ENCODE measurements at regions not wholly inside any gene's neighbourhood (a gene's known extent, or its start where the extent isn't known, plus 50 kb on each side); places are given as distances from the start of the nearest gene placed in this dataset.

DNA sequence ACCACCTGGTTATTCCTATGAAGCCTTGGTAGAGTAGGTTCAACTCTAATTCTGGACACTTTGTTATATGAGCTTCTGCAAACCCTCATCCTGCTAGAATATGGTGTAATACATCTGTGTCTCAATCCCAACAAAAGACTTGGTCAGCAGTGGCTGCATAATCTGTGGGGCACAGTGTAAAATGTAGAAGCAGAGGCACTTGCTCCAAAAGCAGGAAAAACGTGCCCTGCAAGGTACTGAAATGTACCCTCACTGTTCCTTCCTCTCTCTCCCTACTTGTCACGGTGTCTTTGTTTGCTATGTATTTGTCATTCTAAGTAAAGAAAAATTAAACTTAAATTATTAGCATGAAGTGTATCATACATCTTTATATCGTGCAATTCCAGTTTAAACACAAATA lies 267.9 kb downstream of the BCL11B start:
- no peak for DNase-seq (ENCODE audit: extremely low spot score)
- 50% methylated on average over 3 of the region's 3 CpGs for WGBS
- Histone ChIP-seq H3K4me3 (no peak overlapping the region), H3K36me3 (no peaks in the 10 kb centered on the region), H3K9me3 (no peaks in the 10 kb centered on the region), H3K4me1 (no peaks in the 10 kb centered on the region), H3K27ac (replicated peaks in 1 of 4) (no peak overlapping the region), H3K27me3 (peaks cover 0 to 7% (median 0%) of the 10 kb centered on the region in 4 donors)
- TF ChIP-seq POLR2AphosphoS5 (IDR thresholded peaks at IDR 0.05): no peak
- no peak for TF ChIP-seq POLR2A (IDR thresholded peaks at IDR 0.05; ENCODE audit: low read depth)
- TF ChIP-seq, protein P1, sequence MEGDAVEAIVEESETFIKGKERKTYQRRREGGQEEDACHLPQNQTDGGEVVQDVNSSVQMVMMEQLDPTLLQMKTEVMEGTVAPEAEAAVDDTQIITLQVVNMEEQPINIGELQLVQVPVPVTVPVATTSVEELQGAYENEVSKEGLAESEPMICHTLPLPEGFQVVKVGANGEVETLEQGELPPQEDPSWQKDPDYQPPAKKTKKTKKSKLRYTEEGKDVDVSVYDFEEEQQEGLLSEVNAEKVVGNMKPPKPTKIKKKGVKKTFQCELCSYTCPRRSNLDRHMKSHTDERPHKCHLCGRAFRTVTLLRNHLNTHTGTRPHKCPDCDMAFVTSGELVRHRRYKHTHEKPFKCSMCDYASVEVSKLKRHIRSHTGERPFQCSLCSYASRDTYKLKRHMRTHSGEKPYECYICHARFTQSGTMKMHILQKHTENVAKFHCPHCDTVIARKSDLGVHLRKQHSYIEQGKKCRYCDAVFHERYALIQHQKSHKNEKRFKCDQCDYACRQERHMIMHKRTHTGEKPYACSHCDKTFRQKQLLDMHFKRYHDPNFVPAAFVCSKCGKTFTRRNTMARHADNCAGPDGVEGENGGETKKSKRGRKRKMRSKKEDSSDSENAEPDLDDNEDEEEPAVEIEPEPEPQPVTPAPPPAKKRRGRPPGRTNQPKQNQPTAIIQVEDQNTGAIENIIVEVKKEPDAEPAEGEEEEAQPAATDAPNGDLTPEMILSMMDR (IDR thresholded peaks at IDR 0.05): no peak
- no peak for TF ChIP-seq EP300 (IDR thresholded peaks at IDR 0.05)
- intact Hi-C loops (cut with DNase I): no loop called here

DNA sequence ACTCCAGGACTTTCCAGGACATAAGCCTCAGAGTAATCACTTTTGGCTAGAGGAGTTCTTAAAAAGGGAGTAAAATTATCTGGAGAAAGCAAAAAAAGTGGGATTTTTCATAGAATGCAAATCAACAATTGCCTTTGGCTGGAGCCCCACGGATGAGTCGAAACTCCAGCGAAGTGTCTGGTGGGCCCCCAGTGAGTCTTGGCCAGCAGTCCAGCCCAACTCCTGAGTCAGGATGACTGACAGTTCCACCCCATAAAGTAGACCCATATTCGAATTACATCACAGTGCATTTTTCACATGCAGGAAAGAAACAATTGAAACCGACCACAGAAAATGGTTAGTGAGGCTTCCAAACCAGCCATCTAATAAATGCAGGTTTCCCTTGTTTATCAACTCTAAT lies 265.7 kb downstream of the BCL11B start:
- DNase-seq (ENCODE audit: extremely low spot score): no peak
- intact Hi-C loops (cut with DNase I): no loop called here
- Histone ChIP-seq H3K27ac (replicated peaks in 1 of 4) (no peak overlapping the region), H3K4me1 (no peaks in the 10 kb centered on the region), H3K4me3 (no peak overlapping the region), H3K27me3 (peaks cover 0 to 7% (median 0%) of the 10 kb centered on the region in 4 donors), H3K9me3 (no peaks in the 10 kb centered on the region), H3K36me3 (no peaks in the 10 kb centered on the region)
- no peak for TF ChIP-seq POLR2AphosphoS5 (IDR thresholded peaks at IDR 0.05)
- TF ChIP-seq POLR2A (IDR thresholded peaks at IDR 0.05; ENCODE audit: low read depth): no peak
- WGBS: 75% methylated on average over 5 of the region's 5 CpGs

DNA sequence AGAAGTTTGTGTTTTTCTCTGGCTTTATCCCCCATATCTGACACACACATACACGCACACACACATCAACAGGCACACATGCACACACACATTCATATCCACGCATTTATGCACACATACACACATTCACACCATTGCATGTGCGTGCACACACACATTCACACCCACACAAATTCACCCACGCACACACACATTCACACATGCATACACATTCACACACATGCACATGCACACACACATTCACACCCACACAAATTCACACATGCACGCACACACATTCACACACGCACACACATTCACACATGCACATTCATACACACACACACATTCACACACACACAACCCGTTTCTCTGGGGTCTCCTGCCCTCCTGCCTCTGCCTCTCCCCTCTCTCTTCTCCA lies 264.2 kb downstream of the BCL11B start:
- no peaks in the 10 kb centered on the region for H3K36me3 ChIP-seq
- no peak for DNase-seq (ENCODE audit: extremely low spot score)
- no peaks in the 10 kb centered on the region for H3K4me1 ChIP-seq
- H3K27me3 ChIP-seq: peaks cover 0 to 7% (median 0%) of the 10 kb centered on the region in 4 donors
- intact Hi-C loops (cut with DNase I): no loop called here
- 94% methylated on average over 7 of the region's 7 CpGs for WGBS
- no peaks in the 10 kb centered on the region for H3K9me3 ChIP-seq
- TF ChIP-seq POLR2AphosphoS5 (IDR thresholded peaks at IDR 0.05): no peak
- no peak overlapping the region for H3K4me3 ChIP-seq
- H3K27ac ChIP-seq (replicated peaks in 1 of 4): no peak overlapping the region

DNA sequence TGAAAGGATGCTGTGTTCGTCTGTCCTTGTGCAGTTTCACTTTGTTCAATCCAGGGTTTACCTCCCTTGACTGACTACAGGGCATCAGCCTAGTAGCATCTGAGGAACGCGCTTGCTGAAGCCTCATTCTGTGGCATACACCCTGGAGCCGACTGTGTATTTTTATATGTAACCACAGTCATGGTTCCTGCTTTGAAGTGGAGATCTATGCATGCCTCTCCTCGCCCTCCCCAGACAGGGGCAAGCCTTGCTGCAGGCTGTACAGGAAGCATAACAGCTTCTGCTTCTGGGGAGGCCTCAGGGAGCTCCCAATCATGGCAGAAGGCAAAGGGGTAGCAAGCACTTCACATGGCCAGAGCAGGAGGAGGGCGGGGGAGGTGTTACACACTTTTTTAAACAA lies 262.1 kb downstream of the BCL11B start:
- Histone ChIP-seq H3K36me3 (no peaks in the 10 kb centered on the region), H3K4me1 (no peaks in the 10 kb centered on the region), H3K4me3 (no peak overlapping the region), H3K27me3 (peaks cover 0 to 7% (median 0%) of the 10 kb centered on the region in 4 donors), H3K27ac (replicated peaks in 1 of 4) (no peak overlapping the region), H3K9me3 (no peaks in the 10 kb centered on the region)
- DNase-seq (ENCODE audit: extremely low spot score): no peak
- intact Hi-C loops (cut with DNase I): no loop called here
- WGBS: 75% methylated on average over 6 of the region's 6 CpGs
- TF ChIP-seq POLR2AphosphoS5 (IDR thresholded peaks at IDR 0.05) (no peak), EP300 (IDR thresholded peaks at IDR 0.05) (no peak), POLR2A (IDR thresholded peaks at IDR 0.05; ENCODE audit: low read depth) (no peak)
- TF ChIP-seq, protein P1 (IDR thresholded peaks at IDR 0.05): no peak

DNA sequence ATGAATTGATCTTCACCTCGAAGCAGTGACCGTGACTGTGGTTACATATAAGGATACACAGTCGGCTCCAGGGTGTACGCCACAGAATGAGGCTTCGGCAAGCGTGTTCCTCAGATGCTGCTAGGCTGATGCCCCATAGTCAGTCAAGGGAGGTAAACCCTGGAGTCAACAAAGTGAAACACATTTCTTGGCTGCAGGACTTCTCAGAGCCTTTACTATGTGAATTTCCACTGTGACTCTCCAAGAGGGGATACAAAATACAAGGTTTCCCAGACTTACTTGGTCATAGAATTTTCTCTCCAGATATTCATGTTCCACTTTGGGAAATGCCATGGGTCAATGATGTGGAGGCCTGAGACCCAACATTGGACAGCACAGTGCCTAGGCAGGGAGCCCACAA lies 260.6 kb downstream of the BCL11B start:
- Histone ChIP-seq H3K4me1 (no peaks in the 10 kb centered on the region), H3K27me3 (peaks cover 0 to 7% (median 0%) of the 10 kb centered on the region in 4 donors), H3K4me3 (no peak overlapping the region), H3K27ac (replicated peaks in 1 of 4) (no peak overlapping the region), H3K36me3 (no peaks in the 10 kb centered on the region), H3K9me3 (no peaks in the 10 kb centered on the region)
- 81% methylated on average over 6 of the region's 6 CpGs for WGBS
- no peak for TF ChIP-seq POLR2A (IDR thresholded peaks at IDR 0.05; ENCODE audit: low read depth)
- intact Hi-C loops (cut with DNase I): no loop called here
- no peak for DNase-seq (ENCODE audit: extremely low spot score)

DNA sequence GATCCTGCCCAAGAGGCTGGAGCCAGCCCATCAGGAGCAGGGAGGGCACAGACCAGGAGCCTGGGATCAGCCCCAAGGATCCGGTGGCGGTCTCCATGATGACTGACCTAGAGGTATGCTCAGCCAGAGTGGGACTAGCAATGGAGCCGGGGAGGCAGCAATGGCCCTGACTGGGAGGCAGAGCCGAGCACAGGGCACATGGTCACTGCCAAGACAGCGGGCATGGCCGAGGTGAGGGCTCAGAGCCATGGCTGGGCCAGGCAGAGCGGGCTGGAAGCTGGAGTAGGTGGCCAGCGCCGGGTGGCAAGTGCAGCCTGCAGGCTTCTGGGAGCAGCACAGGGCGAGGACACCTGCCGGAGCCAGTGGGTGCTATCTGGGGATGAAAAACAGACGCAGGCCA lies 259.3 kb downstream of the BCL11B start:
- Histone ChIP-seq H3K36me3 (no peaks in the 10 kb centered on the region), H3K9me3 (no peaks in the 10 kb centered on the region), H3K27me3 (peaks cover 0 to 12% (median 0%) of the 10 kb centered on the region in 4 donors), H3K4me1 (no peaks in the 10 kb centered on the region), H3K27ac (replicated peaks in 1 of 4) (no peak overlapping the region), H3K4me3 (no peak overlapping the region)
- TF ChIP-seq POLR2AphosphoS5 (IDR thresholded peaks at IDR 0.05) (no peak), POLR2A (IDR thresholded peaks at IDR 0.05; ENCODE audit: low read depth) (no peak)
- intact Hi-C loops (cut with DNase I): no loop called here
- 95% methylated on average over 12 of the region's 12 CpGs for WGBS
- DNase-seq (ENCODE audit: extremely low spot score): no peak

DNA sequence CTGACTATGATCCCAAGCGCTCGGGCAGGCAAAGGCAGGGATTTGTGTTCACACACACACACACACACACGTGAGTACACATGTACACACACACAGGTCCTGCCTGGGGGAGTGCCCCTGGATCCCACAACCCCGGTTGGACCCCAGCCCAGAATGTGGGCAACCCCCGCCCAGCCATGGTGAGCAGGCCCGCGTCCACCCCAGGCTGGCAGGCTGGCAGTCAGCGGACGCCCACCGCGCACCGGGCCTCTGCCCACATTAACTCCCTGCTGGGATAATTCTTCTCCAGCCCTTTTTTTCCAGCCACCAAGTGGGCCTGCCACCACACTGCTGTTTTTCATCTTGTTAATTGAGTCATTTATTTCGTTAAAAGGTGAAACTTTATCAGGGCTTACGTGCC lies 256.2 kb downstream of the BCL11B start:
- intact Hi-C loops (cut with DNase I): no loop called here
- Histone ChIP-seq H3K4me3 (no peak overlapping the region), H3K27ac (replicated peaks in 1 of 4) (no peak overlapping the region), H3K36me3 (no peaks in the 10 kb centered on the region), H3K9me3 (no peaks in the 10 kb centered on the region), H3K4me1 (no peaks in the 10 kb centered on the region), H3K27me3 (peaks cover 0 to 5% (median 0%) of the 10 kb centered on the region in 4 donors)
- TF ChIP-seq, protein P1 (IDR thresholded peaks at IDR 0.05): no peak
- TF ChIP-seq POLR2A (IDR thresholded peaks at IDR 0.05; ENCODE audit: low read depth) (no peak), POLR2AphosphoS5 (IDR thresholded peaks at IDR 0.05) (no peak), EP300 (IDR thresholded peaks at IDR 0.05) (no peak)
- no peak for DNase-seq (ENCODE audit: extremely low spot score)
- 85% methylated on average over 11 of the region's 14 CpGs for WGBS
